ENCODE measurements at regions not wholly inside any gene's neighbourhood (a gene's known extent, or its start where the extent isn't known, plus 50 kb on each side); places are given as distances from the start of the nearest gene placed in this dataset.

- intact Hi-C loops (cut with DNase I) = no loop called here
- Histone ChIP-seq H3K4me3 (replicated peaks in 1 of 3) (no peak overlapping the region), H3K27me3 (no peaks in the 10 kb centered on the region), H3K9me3 (no peaks in the 10 kb centered on the region), H3K4me1 (no peaks in the 10 kb centered on the region), H3K36me3 (no peaks in the 10 kb centered on the region), H3K27ac (no peak overlapping the region)
- DNase-seq = no peak
- 65 to 77% methylated on average over 3 of the region's 3 CpGs for WGBS, 2 donors
- TF ChIP-seq CTCF (IDR thresholded peaks at IDR 0.05) (no peak), POLR2A (IDR thresholded peaks at IDR 0.05) (no peak)
These were observed 113.7 kb upstream of the CREB1 start for GRCh38 chr2:207416111-207416510.

GRCh38 chr2:207416900-207417299, 112.9 kb upstream of the CREB1 start:
- H3K36me3 ChIP-seq = no peaks in the 10 kb centered on the region
- TF ChIP-seq CTCF (IDR thresholded peaks at IDR 0.05) (no peak), POLR2A (IDR thresholded peaks at IDR 0.05) (no peak)
- no peaks in the 10 kb centered on the region for H3K27me3 ChIP-seq
- no peak overlapping the region for H3K4me3 ChIP-seq (replicated peaks in 1 of 3)
- H3K27ac ChIP-seq = no peak overlapping the region
- no peaks in the 10 kb centered on the region for H3K4me1 ChIP-seq
- WGBS, 2 donors = 94 to 98% methylated on average over 2 of the region's 2 CpGs
- intact Hi-C loops (cut with DNase I) = no loop called here
- no peaks in the 10 kb centered on the region for H3K9me3 ChIP-seq
- no peak for DNase-seq

- no peaks in the 10 kb centered on the region for H3K4me1 ChIP-seq
- WGBS, 2 donors = 81 to 82% methylated on average over 3 of the region's 3 CpGs
- intact Hi-C loops (cut with DNase I) = no loop called here
- H3K27ac ChIP-seq = no peak overlapping the region
- no peak overlapping the region for H3K4me3 ChIP-seq (replicated peaks in 1 of 3)
- H3K36me3 ChIP-seq = no peaks in the 10 kb centered on the region
- TF ChIP-seq POLR2A (IDR thresholded peaks at IDR 0.05) (no peak), CTCF (IDR thresholded peaks at IDR 0.05) (no peak)
- DNase-seq = no peak
- H3K27me3 ChIP-seq = no peaks in the 10 kb centered on the region
- H3K9me3 ChIP-seq = no peaks in the 10 kb centered on the region
These were observed 112.5 kb upstream of the CREB1 start for GRCh38 chr2:207417301-207417718.

- no peaks in the 10 kb centered on the region for H3K9me3 ChIP-seq
- no peak overlapping the region for H3K4me3 ChIP-seq (replicated peaks in 1 of 3)
- H3K4me1 ChIP-seq = no peaks in the 10 kb centered on the region
- no peaks in the 10 kb centered on the region for H3K27me3 ChIP-seq
- TF ChIP-seq CTCF (IDR thresholded peaks at IDR 0.05) (no peak), POLR2A (IDR thresholded peaks at IDR 0.05) (no peak)
- DNase-seq = no peak
- no peak overlapping the region for H3K27ac ChIP-seq
- no peaks in the 10 kb centered on the region for H3K36me3 ChIP-seq
- 57 to 58% methylated on average over 4 of the region's 4 CpGs for WGBS, 2 donors
- intact Hi-C loops (cut with DNase I) = no loop called here
These were observed 111.3 kb upstream of the CREB1 start for GRCh38 chr2:207418419-207418818.

GRCh38 chr2:207419331-207419730, 110.4 kb upstream of the CREB1 start:
- no peaks in the 10 kb centered on the region for H3K9me3 ChIP-seq
- no peak overlapping the region for H3K27ac ChIP-seq
- no peak for DNase-seq
- H3K4me3 ChIP-seq (replicated peaks in 1 of 3) = no peak overlapping the region
- TF ChIP-seq POLR2A (IDR thresholded peaks at IDR 0.05) (no peak), CTCF (IDR thresholded peaks at IDR 0.05) (no peak)
- no peaks in the 10 kb centered on the region for H3K27me3 ChIP-seq
- intact Hi-C loops (cut with DNase I) = no loop called here
- 88 to 94% methylated on average over 4 of the region's 4 CpGs for WGBS, 2 donors
- H3K4me1 ChIP-seq = no peaks in the 10 kb centered on the region
- no peaks in the 10 kb centered on the region for H3K36me3 ChIP-seq

Measured in thyroid gland (tissue), 4 donors.